Dendritic cell treated with granulocyte-macrophage colony-stimulating factor and Interleukin-4, amounts not matched to agents 40 ng/mL and 50 ng/mL, for 4 days (primary cell): ENCODE measurements at regions not wholly inside any gene's neighbourhood (a gene's known extent, or its start where the extent isn't known, plus 50 kb on each side); places are given as distances from the start of the nearest gene placed in this dataset.
"Not testable (repeated sequence)": the region's sequence is repeated elsewhere in the genome, so short reads cannot be mapped to it uniquely, and the experiment has no call there.

ENCODE experiments used
- H3K27ac Mint-ChIP-seq: one replicate; pipeline ENCODE4 v1.8.0; 2022; ENCODE audit warnings: mild to moderate bottlenecking, mixed read lengths
- H3K27me3 Mint-ChIP-seq: one replicate; pipeline ENCODE4 v1.8.0; 2022; ENCODE audit warnings: mild to moderate bottlenecking, mixed read lengths
- H3K36me3 Mint-ChIP-seq: one replicate; pipeline ENCODE4 v1.8.0; 2022; ENCODE audit warnings: low read depth, mixed read lengths
- H3K4me1 Mint-ChIP-seq: one replicate; pipeline ENCODE4 v1.8.0; 2022; ENCODE audit warnings: low read depth, mixed read lengths
- H3K4me3 Mint-ChIP-seq: one replicate; pipeline ENCODE4 v1.8.0; 2022; ENCODE audit warnings: mild to moderate bottlenecking, moderate library complexity, mixed read lengths
- H3K9me3 Mint-ChIP-seq: one replicate; pipeline ENCODE4 v1.8.0; 2022; ENCODE audit warnings: mixed read lengths
- intact Hi-C: fragments of 100-400 bp; cut with micrococcal nuclease; formaldehyde crosslinking; loops from one replicate; pipeline ENCODE4 v1.15.0; 2022

GRCh38 chr2:13332060-13332459, 615.3 kb downstream of the TRIB2 start:
- no peak overlapping the region for H3K4me3 Mint-ChIP-seq
- H3K27me3 Mint-ChIP-seq, result no peaks in the 10 kb centered on the region
- H3K4me1 Mint-ChIP-seq, result no peaks in the 10 kb centered on the region
- peaks cover 43% of the 10 kb centered on the region for H3K9me3 Mint-ChIP-seq
- no peaks in the 10 kb centered on the region for H3K36me3 Mint-ChIP-seq
- intact Hi-C loops, result no loop called here
- H3K27ac Mint-ChIP-seq, result no peak overlapping the region

GRCh38 chr2:13334071-13334470, 617.3 kb downstream of the TRIB2 start:
- H3K4me3 Mint-ChIP-seq, H3K27ac Mint-ChIP-seq: not testable (repeated sequence)

DNA sequence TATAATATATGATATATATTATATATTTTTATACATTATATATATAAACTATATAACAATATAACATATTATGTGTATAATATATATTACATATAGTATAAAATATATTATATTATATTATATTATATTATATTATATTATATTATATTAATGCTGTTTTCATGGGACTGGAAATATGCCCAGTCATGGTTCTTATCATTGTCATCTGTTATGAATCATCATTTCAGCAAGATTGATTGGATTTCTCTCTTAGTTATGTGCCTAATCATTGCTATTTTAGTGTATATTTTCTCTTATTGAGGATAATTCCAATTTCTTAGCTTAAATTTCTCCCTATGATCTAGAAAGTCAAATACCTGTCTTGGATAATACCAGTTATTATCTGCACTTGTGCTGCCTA, 617.8 kb downstream of the TRIB2 start:
- no peak overlapping the region for H3K27ac Mint-ChIP-seq
- no peak overlapping the region for H3K4me3 Mint-ChIP-seq
- no peaks in the 10 kb centered on the region for H3K27me3 Mint-ChIP-seq
- H3K36me3 Mint-ChIP-seq, result no peaks in the 10 kb centered on the region
- intact Hi-C loops, result no loop called here
- H3K4me1 Mint-ChIP-seq, result no peaks in the 10 kb centered on the region
- peaks cover 34% of the 10 kb centered on the region for H3K9me3 Mint-ChIP-seq

More at GRCh38 chr2:13334071-13334470, 617.3 kb downstream of the TRIB2 start:
- peaks cover 37% of the 10 kb centered on the region for H3K9me3 Mint-ChIP-seq
- H3K27me3 Mint-ChIP-seq, intact Hi-C loops, H3K4me1 Mint-ChIP-seq, H3K36me3 Mint-ChIP-seq: not testable (repeated sequence)

DNA sequence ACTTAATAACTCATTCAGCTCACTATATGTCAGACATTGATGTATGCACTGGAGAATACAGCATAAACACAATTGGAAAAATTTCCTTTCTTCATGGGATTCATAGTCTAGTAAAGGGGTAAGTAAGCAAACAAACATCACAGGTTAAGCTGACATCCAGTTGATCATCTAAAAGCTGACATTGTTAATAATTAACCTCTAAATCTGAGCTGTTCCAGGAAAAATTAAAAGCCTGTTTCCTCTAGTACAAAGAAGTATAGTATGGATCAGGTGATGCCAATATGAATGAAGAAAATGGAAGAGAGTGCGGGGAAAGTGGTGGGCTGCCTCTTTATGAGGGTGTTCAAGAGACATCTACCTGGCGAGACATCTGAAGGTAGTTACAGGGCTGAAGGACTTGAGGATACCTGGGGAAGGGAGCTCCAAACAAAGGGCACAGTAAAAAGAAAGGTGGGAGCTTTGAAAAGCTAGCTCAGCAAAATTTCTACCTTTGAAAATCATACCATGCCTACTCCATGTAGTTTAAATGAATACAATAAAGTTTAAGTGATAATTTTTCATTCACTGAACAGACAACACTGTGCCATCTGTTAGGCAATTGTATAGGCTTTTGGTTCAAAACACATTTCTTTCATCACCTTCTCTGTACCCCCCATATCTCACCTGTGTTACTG, 619.3 kb downstream of the TRIB2 start:
- no peaks in the 10 kb centered on the region for H3K27me3 Mint-ChIP-seq
- intact Hi-C loops, result no loop called here
- H3K4me3 Mint-ChIP-seq, result no peak overlapping the region
- peaks cover 23% of the 10 kb centered on the region for H3K9me3 Mint-ChIP-seq
- no peak overlapping the region for H3K27ac Mint-ChIP-seq
- no peaks in the 10 kb centered on the region for H3K36me3 Mint-ChIP-seq
- H3K4me1 Mint-ChIP-seq, result no peaks in the 10 kb centered on the region

GRCh38 chr2:13351068-13351467, 634.3 kb downstream of the TRIB2 start:
- no peak overlapping the region for H3K4me3 Mint-ChIP-seq
- H3K36me3 Mint-ChIP-seq, result no peaks in the 10 kb centered on the region
- H3K27me3 Mint-ChIP-seq, result no peaks in the 10 kb centered on the region
- no peaks in the 10 kb centered on the region for H3K4me1 Mint-ChIP-seq
- no peak overlapping the region for H3K27ac Mint-ChIP-seq
- H3K9me3 Mint-ChIP-seq, result peaks cover 7% of the 10 kb centered on the region
- intact Hi-C loops, result no loop called here

DNA sequence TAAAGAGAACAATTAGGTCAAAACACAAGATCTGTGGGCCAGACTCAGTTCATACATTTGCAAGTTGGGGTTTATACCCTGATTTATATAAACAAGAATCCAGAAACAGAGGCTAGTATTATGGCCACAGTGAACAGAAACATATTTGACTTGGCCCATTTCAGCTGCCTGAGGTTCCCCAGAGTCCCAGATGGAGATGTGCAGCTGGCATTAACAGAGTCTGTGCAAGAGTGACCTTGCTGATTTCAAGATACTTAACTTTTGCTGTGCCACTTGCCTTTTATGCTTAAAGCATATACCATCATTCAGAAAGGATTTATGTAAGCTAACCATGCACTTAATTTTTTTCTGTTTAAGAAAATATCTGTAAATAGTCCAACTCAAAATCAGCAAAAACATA, 636.3 kb downstream of the TRIB2 start:
- H3K27me3 Mint-ChIP-seq, result no peaks in the 10 kb centered on the region
- H3K4me3 Mint-ChIP-seq, result no peak overlapping the region
- no peak overlapping the region for H3K27ac Mint-ChIP-seq
- no peaks in the 10 kb centered on the region for H3K4me1 Mint-ChIP-seq
- intact Hi-C loops, result no loop called here
- H3K36me3 Mint-ChIP-seq, result no peaks in the 10 kb centered on the region
- H3K9me3 Mint-ChIP-seq, result peaks cover 26% of the 10 kb centered on the region

GRCh38 chr2:13354031-13354430, 637.3 kb downstream of the TRIB2 start:
- no peak overlapping the region for H3K4me3 Mint-ChIP-seq
- no peaks in the 10 kb centered on the region for H3K4me1 Mint-ChIP-seq
- H3K27ac Mint-ChIP-seq, result no peak overlapping the region
- no peaks in the 10 kb centered on the region for H3K27me3 Mint-ChIP-seq
- peaks cover 34% of the 10 kb centered on the region for H3K9me3 Mint-ChIP-seq
- intact Hi-C loops, result no loop called here
- no peaks in the 10 kb centered on the region for H3K36me3 Mint-ChIP-seq

DNA sequence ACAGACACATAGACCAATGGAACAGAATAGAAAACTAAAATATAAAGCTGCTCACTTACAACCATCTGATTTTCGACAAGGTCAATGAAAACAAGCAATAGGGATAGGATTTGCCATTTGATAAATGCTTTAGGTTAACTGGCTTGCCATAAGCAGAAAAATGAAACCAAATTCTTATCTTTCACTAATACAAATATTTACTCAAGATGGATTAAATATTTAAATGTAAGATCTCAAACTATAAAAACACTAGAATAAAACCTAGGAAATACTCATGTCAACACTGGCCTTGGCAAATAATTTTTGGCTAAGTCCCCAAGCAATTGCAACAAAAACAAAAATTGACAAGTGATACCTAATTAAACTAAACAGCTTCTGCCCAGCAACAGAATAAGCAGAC, 665.2 kb downstream of the TRIB2 start:
- H3K4me1 Mint-ChIP-seq, intact Hi-C loops, H3K27ac Mint-ChIP-seq, H3K4me3 Mint-ChIP-seq, H3K27me3 Mint-ChIP-seq, H3K36me3 Mint-ChIP-seq: not testable (repeated sequence)
- peaks cover 27% of the 10 kb centered on the region for H3K9me3 Mint-ChIP-seq

DNA sequence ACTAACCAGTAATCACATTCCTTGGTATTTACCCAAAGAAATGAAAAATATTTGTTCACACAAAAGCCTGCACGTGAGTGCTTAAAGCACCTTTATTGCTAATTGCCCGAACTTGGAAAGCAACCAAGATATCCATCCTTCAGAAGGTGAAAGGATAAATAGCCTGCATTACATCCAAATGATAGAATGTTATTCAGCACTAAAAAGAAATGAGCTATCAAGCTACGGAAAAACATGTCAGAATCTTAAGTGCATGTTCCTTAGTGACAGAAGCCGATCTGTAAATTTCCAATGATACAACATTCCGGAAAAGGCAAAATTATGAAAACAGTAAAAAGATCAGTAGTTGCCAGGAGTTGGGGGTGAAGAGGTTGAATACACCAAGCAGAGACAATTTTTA, 672.4 kb downstream of the TRIB2 start:
- H3K4me3 Mint-ChIP-seq, H3K27ac Mint-ChIP-seq, H3K4me1 Mint-ChIP-seq, intact Hi-C loops, H3K36me3 Mint-ChIP-seq, H3K27me3 Mint-ChIP-seq: not testable (repeated sequence)
- peaks cover 14% of the 10 kb centered on the region for H3K9me3 Mint-ChIP-seq

DNA sequence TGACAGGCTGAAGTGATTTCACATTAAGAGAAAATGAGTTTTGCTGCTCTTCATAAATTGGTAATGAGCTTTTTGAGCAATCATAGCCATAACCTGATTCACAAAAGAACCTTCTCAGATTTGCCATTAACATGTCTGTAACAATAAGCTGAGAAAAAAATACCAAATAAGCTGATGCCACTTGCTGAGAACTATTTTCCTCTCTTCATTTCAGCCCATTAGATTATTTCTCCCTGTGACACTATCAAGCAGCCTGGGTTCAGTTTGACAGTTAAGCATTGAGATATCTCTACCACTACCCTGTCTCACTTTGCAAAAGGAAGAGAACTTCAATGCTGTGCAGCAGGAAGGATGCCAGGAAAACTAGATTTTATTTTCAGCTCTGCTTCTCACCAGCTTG, 673.9 kb downstream of the TRIB2 start:
- H3K36me3 Mint-ChIP-seq, result no peaks in the 10 kb centered on the region
- intact Hi-C loops, result no loop called here
- no peaks in the 10 kb centered on the region for H3K4me1 Mint-ChIP-seq
- no peak overlapping the region for H3K27ac Mint-ChIP-seq
- H3K9me3 Mint-ChIP-seq, result peaks cover 14% of the 10 kb centered on the region
- H3K27me3 Mint-ChIP-seq, result no peaks in the 10 kb centered on the region
- no peak overlapping the region for H3K4me3 Mint-ChIP-seq

- no peak overlapping the region for H3K27ac Mint-ChIP-seq
- no peaks in the 10 kb centered on the region for H3K36me3 Mint-ChIP-seq
- no peak overlapping the region for H3K4me3 Mint-ChIP-seq
- intact Hi-C loops, result no loop called here
- no peaks in the 10 kb centered on the region for H3K27me3 Mint-ChIP-seq
- H3K9me3 Mint-ChIP-seq, result peaks cover 58% of the 10 kb centered on the region
- no peaks in the 10 kb centered on the region for H3K4me1 Mint-ChIP-seq
Observed at GRCh38 chr2:13401312-13401711, 684.6 kb downstream of the TRIB2 start.

DNA sequence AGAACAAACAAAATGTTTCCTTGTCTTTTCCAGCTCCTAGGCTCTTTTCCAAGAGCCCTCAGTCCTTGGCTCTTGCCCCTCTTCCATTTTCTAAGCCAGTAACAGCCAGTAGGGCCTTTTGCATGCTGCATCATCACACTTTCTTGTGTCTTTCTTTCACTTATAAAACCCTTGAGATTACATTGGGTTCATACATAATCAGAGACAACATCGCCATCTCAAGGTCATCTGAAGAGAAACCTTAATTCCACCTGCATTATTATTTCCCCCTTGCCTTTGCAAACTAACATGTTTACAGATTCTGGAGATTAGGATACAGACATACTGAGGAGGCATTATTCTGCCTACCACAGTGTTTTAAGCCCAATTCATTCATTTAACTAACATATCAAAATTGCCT, 697.3 kb downstream of the TRIB2 start:
- Mint-ChIP-seq H3K27ac (no peak overlapping the region), H3K4me1 (no peaks in the 10 kb centered on the region), H3K36me3 (no peaks in the 10 kb centered on the region), H3K4me3 (no peak overlapping the region), H3K27me3 (no peaks in the 10 kb centered on the region), H3K9me3 (peaks cover 32% of the 10 kb centered on the region)
- intact Hi-C loops, result no loop called here

DNA sequence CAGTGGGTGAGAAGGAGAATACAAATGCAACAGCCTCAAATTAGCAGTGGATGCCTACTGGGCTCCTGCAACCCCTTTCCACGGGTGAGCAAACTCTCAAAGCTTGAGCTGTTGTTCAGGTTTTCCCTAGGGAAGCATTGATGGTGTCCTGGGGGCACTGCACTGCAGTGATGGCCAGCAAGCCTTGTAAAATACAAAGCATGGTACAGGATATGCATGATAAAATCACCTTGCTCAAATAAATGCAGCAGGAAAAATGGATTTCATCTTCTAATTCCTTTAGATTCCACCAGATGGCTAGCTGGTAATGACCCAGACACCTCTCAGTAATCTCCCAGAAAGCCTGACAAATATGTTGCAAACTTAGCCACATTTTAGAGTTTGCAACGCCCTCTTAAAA, 698.2 kb downstream of the TRIB2 start:
- Mint-ChIP-seq H3K27ac (no peak overlapping the region), H3K9me3 (peaks cover 32% of the 10 kb centered on the region), H3K36me3 (no peaks in the 10 kb centered on the region), H3K27me3 (no peaks in the 10 kb centered on the region), H3K4me1 (no peaks in the 10 kb centered on the region), H3K4me3 (no peak overlapping the region)
- intact Hi-C loops, result no loop called here

GRCh38 chr2:13433954-13434353, 717.2 kb downstream of the TRIB2 start:
- Mint-ChIP-seq H3K4me1 (no peaks in the 10 kb centered on the region), H3K4me3 (no peak overlapping the region), H3K27ac (no peak overlapping the region), H3K27me3 (no peaks in the 10 kb centered on the region), H3K9me3 (peaks cover 57% of the 10 kb centered on the region), H3K36me3 (no peaks in the 10 kb centered on the region)
- intact Hi-C loops, result no loop called here

DNA sequence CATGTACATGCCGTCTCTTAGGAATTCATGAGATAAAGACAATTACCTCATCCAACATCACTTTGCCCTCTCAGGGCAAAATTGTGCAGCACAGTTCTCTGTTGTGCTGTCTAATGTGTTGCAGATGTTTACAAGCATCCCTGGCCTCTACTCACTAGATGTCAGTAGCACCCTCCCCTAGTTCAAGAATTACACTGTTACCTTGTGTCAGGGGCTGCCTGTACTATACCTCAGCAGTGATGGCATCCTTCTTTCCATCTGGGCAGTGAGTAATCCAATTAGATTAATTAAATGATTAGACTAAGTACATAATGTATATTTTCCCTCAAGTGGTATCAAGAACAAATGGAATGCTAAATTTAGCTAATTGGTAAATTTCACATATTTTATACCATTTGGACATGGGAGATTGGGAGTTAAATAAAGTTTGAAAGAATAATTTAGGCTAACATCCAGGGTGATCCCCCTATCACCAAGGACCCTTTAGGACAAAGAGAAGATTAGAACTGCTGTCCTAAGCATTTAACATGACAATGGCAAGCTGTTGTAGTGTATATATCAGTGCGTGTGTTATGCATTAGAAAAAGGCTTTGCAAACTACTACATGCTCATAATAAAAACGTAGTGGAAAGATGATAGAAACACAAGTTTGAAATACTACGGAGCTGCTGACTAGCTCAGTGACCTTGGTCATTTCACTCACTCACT, 727.0 kb downstream of the TRIB2 start:
- H3K27me3 Mint-ChIP-seq, H3K4me3 Mint-ChIP-seq, H3K9me3 Mint-ChIP-seq, H3K36me3 Mint-ChIP-seq, intact Hi-C loops, H3K4me1 Mint-ChIP-seq, H3K27ac Mint-ChIP-seq: not testable (repeated sequence)
